HG02763 (cell line): ENCODE measurements at regions not wholly inside any gene's neighbourhood (a gene's known extent, or its start where the extent isn't known, plus 50 kb on each side); places are given as distances from the start of the nearest gene placed in this dataset.
"Not testable (repeated sequence)": the region's sequence is repeated elsewhere in the genome, so short reads cannot be mapped to it uniquely, and the experiment has no call there.

Experiments
- ATAC-seq: cut with Tn5 transposase; IDR thresholded peaks from one replicate; pipeline ENCODE4 v1.9.1; 2021; ENCODE audit warnings: mild to moderate bottlenecking, moderate library complexity; ENCODE audit not compliant: unreplicated experiment

- no peak for ATAC-seq
Measured at GRCh38 chr9:81037889-81038288, 651.5 kb downstream of the TLE1 start.

DNA sequence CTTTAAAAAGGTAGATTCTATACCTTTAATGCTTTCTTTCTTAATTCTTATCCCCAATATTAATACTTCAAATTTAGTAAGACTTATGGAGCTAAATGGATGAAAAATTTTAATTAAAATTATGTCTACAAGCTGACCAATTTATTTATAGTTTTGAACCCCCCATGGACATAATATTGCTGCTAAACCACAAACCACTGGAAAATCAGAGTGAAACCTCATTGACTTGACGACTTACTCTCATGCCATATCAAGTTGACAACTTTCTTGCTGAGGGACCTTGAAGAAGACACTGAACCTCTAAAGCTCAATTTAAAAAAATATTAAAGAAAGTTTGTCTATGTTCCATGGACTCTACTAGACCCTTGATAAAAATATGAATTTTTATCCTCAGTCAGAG is 653.7 kb downstream of the TLE1 start:
- ATAC-seq, result no peak

DNA sequence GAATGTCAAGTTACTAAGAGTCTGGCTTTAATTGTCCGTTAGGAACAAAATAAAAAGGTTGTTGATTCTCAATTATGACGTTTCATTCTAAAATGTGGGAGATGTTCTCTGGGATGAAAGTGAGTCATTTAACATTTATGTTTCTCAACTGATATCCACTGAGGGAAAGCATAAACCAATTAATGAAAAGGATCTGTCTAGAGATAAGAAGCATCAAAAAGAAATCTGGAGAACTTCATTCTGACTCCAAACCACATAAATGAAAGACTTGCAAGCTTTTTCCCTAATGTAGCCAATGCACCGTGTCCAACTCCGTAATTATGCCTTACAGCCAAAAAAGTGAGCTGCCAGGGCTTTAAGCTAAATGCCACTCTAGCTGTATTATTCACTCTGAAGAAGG is 654.2 kb downstream of the TLE1 start:
- ATAC-seq, result no peak

DNA sequence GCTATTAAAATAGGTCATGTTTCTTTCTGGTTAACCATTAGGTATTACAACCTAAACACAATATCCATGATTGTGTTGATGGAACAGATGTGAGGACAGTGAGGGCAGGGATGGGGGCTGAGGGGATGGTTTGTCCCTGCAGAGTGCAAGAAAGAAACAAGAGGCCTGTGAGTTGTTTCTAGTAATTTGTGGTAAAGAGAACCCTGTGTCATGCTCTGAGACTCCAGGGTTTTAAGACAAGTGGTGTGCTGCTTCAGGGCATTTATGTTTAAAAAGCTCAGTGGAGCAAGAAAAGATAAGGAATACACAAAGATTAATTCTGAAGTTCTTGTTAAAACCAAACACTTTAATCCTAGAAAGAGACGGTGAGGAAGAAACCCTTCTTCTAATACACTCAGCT is 656.5 kb downstream of the TLE1 start:
- no peak for ATAC-seq

GRCh38 chr9:81032030-81032572 is 657.2 kb downstream of the TLE1 start:
- no peak for ATAC-seq

DNA sequence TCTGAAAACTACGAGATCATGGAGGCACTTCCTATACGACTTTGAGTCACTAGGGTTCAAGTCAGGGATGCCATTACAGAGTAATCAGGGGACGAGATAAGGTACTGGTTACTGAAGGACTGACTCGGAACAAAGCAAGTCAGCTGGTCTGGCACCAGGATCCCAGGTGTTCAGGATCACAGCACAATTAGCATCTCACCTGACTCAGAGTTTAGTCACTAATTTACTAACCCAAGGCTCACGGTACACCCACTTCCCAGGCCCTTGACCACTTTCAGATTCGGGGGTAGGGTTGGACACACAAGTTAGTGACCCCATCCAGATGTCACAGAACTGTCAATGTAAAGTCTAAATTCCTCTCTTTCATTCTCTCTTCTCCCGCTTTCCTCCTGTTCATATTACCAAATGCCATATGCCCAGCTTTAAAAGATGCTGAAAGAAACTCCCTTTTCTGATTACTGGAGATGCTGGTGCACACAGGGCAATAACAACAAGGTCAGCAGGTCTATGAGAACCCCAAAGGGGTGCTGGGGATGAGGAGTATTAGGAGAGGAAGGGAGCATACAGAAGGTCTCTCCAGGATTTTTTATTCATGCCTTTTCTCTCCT is 657.8 kb downstream of the TLE1 start:
- ATAC-seq, result no peak

DNA sequence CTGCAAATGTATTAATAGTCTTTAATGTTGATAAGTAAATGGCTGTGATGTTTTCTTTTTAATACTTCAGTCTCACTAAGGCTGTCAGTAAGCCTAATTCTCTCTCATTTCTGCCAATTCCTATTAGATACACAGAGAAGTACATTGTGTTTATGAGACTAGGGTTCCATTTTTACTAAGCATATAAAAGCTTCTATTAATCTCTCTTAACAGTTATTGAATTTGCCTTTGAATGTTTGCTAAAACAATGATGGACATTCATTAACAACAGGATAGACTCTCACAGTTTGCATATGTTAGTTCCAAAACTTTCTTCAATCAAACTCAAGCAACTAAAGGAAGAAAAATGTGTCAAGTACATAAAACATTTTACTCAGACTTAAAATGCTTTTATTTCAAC is 659.3 kb downstream of the TLE1 start:
- no peak for ATAC-seq

- no peak for ATAC-seq
Measured at GRCh38 chr9:81028504-81028903, 660.8 kb downstream of the TLE1 start.

- ATAC-seq, result no peak
Measured at GRCh38 chr9:81022177-81022576, 667.2 kb downstream of the TLE1 start.

DNA sequence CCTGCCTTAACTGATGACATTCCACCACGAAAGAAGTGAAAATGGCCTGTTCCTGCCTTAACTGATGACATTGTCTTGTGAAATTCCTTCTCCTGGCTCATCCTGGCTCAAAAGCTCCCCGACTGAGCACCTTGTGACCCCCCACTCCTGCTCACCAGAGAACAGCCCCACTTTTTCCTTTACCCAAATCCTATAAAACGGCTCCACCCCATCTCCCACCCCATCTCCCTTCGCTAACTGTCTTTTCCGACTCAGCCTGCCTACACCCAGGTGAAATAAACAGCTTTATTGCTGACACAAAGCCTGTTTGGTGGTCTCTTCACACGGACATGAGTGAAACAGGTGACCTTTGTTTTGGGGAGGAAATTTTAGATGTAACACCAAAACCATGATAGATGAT is 674.4 kb downstream of the TLE1 start:
- not testable (repeated sequence) for ATAC-seq

GRCh38 chr9:81013191-81013590 is 676.2 kb downstream of the TLE1 start:
- ATAC-seq, result not testable (repeated sequence)

- ATAC-seq, result no peak
Measured at GRCh38 chr9:81002906-81003305, 686.4 kb downstream of the TLE1 start.

- no peak for ATAC-seq
Measured at GRCh38 chr9:81002242-81002641, 687.1 kb downstream of the TLE1 start.

GRCh38 chr9:80995759-80996158 is 693.6 kb downstream of the TLE1 start:
- no peak for ATAC-seq

DNA sequence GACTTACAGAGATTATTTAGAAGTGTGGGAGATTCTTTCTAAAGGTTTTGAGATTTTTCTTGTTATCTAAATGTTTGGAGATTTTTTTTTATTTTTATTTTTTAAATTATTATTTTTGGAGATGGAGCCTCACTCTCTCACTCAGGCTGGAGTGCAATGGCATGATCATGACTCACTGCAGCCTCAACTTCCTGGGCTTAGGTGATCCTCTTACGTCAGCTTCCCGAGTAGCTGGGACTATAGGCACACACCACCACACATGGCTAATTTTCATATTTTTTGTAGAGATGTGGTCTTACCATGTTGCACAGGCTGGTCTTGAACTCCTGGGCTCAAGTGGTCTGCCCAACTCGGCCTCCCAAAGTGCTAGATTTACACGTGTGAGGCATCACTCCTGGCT is 694.5 kb downstream of the TLE1 start:
- no peak for ATAC-seq

DNA sequence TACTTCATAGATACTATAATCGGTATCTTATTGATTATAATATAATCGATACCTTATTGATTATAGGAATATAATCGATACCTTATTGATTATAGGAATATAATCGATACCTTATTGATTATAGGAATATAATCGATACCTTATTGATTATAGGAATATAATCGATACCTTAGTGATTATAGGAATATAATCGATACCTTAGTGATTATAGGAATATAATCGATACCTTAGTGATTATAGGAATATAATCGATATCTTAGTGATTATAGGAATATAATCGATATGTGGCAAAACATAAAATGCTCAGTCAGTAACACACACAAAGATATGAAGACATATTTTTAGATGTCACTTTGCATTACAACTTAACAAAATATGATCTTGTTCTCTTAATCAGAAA is 703.8 kb downstream of the TLE1 start:
- ATAC-seq, result not testable (repeated sequence)

- ATAC-seq, result no peak
Measured at GRCh38 chr9:80976403-80976802, 712.9 kb downstream of the TLE1 start.

- ATAC-seq, result not testable (repeated sequence)
Measured at GRCh38 chr9:80970377-80970776, 719.0 kb downstream of the TLE1 start.

DNA sequence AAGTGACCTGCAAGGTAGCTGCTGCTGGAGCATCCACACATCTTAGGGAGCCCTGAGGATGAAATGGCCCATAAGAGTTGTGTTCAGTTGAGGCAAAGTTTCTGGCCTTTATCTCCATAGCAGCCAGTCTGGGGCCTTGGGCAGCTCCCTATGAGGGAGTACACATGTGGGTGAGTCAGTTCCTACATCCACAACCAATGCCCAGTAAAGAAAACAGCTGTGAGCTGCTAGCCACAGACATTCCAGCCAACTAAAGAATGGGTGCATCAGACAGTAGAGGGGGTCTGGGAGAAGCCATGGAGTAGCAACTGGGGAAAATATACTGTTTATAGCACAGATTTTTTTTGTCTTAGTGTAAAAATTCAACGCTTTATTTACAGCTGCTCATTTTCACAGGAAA is 720.7 kb downstream of the TLE1 start:
- ATAC-seq, result no peak

DNA sequence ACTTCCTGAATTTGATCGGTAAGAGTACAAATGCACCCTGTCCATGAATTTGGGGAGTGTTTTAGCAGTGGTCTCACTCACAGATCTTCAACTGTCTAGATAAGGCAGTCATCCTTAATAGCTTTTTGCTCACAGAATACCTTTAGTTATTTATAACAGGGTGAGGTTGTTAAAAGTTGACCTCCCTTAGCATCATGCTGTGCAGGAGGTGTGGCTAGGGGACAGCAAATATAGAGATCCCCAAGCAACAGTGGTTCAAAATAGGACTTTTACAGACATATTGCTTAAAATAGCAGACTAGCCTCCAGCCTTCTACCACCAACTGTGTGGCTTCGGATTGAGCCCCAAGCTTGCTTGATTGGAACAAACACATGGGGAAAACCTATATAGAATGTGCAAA is 724.4 kb downstream of the TLE1 start:
- no peak for ATAC-seq

DNA sequence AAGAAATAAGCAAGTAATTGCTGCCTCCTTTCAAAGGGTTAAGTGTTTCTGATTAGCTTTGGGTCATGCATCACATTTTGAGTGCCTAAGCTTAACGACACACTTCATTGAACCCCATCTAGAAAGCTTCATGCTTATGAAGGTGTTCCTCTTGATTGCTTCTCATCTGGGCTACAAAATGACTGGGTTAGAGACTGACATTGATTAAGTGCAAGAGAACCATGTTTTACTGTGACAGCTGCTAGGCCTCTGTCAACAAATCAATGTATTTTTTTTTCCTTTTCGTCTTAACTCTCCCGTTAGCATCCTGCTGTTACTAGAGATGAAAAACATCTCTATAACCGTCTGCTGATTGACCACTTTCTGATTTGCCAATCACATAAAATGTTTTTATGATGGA is 725.0 kb downstream of the TLE1 start:
- ATAC-seq, result no peak

DNA sequence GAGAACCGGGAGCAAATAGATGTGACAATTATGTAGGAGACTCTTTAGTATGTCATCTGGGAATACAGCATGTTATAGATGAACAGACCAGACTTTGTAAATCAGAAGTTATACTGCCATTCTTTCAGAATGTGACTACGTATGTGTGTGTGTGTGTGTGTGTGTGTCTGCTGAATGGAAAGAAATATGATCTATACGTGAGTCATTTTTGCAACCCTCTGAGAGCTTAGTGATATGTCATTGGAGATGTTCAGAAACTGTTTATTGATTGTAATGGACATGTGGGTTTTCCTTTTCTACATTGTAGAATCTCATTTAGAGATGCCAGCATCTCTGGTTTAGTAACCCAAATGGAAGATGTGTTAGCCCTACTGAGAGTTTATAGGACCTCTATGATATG is 731.5 kb downstream of the TLE1 start:
- no peak for ATAC-seq

DNA sequence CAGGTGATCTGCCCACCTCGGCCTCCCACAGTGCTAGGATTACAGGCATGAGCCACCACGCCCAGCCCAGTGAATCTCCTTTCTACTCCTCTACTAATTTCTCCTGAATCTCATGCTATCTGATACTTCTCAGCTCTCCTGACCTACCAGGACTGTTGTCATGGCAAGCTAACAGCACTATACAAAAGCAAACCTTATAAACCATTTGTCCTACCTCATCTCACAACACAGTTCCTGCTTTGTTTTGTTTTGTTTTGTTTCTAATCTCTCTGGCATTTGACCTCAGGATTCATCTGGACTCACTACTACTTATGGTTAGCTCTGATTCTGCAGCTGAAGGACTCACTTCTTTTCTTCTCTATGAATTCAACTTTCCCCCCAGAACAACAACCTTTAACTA is 734.8 kb downstream of the TLE1 start:
- no peak for ATAC-seq
